SU-DHL-6 (cell line): ENCODE measurements at regions not wholly inside any gene's neighbourhood (a gene's known extent, or its start where the extent isn't known, plus 50 kb on each side); places are given as distances from the start of the nearest gene placed in this dataset.

Experiments
- CTCF ChIP-seq: fragments of 200-600 bp; sonication (generic); IDR thresholded peaks from one replicate; pipeline ENCODE4 v1.5.1; 2017; ENCODE audit warnings: antibody characterized with exemption, mild to moderate bottlenecking, low read length, moderate library complexity; ENCODE audit not compliant: insufficient read depth, poor library complexity, severe bottlenecking
- EZH2phosphoT487 ChIP-seq: fragments of 200-600 bp; sonication (generic), shearing (Covaris generic); conservative IDR thresholded peaks from 2 replicates; pipeline ENCODE4 v1.6.1; 2018; ENCODE audit warnings: mild to moderate bottlenecking, antibody characterized with exemption, low read length, moderate library complexity, mixed read lengths

GRCh38 chr7:25402532-25402931, 174.2 kb upstream of the NPVF start:
- no peak for TF ChIP-seq CTCF
- TF ChIP-seq EZH2phosphoT487, result no peak
